SJSA1 (cell line): ENCODE measurements at regions not wholly inside any gene's neighbourhood (a gene's known extent, or its start where the extent isn't known, plus 50 kb on each side); places are given as distances from the start of the nearest gene placed in this dataset.

ENCODE experiments used
- DNase-seq, 2 experiments: peaks; one replicate each; pipeline ENCODE4 v3.0.0-alpha.2; 2015 to 2020; ENCODE audit warnings: low spot score in 2 of 2, low read depth in 1 of 2
- H3K27ac ChIP-seq: fragments of 250-450 bp; sonication (Bioruptor Pico); 2 replicates; pipeline ENCODE4 v1.5.1; 2020; ENCODE audit warnings: mild to moderate bottlenecking, moderate library complexity
- H3K27me3 ChIP-seq: fragments of 250-450 bp; sonication (Bioruptor Pico); replicated peaks from 2 replicates; pipeline ENCODE4 v1.5.1; 2020; ENCODE audit warnings: mild to moderate bottlenecking, moderate library complexity
- H3K36me3 ChIP-seq: fragments of 250-450 bp; sonication (Bioruptor Pico); 2 replicates; pipeline ENCODE4 v1.5.1; 2020; ENCODE audit warnings: mild to moderate bottlenecking
- H3K4me1 ChIP-seq: fragments of 250-450 bp; sonication (Bioruptor Pico); replicated peaks from 2 replicates; pipeline ENCODE4 v1.6.1; 2021; ENCODE audit warnings: mild to moderate bottlenecking
- H3K4me3 ChIP-seq: fragments of 250-450 bp; sonication (Bioruptor Pico); 2 replicates; pipeline ENCODE4 v1.5.1; 2020; ENCODE audit warnings: mild to moderate bottlenecking
- H3K9me3 ChIP-seq: fragments of 250-450 bp; sonication (Bioruptor Pico); replicated peaks from 2 replicates; pipeline ENCODE4 v1.5.1; 2020; ENCODE audit warnings: mild to moderate bottlenecking

DNA sequence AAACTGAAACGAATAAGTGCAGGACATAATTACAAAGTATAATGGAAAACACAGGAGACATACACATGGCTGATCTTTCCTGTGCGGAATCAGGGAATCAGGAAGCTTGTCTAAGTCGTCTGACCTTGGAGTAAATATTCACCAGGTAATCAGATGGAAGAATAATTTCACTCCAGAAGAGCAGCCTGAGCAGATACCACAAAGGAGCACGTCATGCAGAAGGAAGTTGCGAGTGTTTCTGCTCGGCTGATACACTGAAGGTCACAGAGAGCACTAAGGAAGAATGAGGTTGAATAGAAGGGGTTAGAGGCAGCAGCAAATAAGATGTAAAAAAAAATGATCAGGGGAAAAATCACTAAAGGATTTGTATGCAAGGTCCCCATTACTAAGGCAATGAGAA is 122.3 kb upstream of the GPC6 start:
- no peak for DNase-seq
- Histone ChIP-seq H3K4me1 (no peaks in the 10 kb centered on the region), H3K4me3 (no peak overlapping the region), H3K27me3 (peaks cover 5% of the 10 kb centered on the region; the same call in 1 of the 2 replicates), H3K36me3 (no peaks in the 10 kb centered on the region), H3K9me3 (no peaks in the 10 kb centered on the region), H3K27ac (no peak overlapping the region)

DNA sequence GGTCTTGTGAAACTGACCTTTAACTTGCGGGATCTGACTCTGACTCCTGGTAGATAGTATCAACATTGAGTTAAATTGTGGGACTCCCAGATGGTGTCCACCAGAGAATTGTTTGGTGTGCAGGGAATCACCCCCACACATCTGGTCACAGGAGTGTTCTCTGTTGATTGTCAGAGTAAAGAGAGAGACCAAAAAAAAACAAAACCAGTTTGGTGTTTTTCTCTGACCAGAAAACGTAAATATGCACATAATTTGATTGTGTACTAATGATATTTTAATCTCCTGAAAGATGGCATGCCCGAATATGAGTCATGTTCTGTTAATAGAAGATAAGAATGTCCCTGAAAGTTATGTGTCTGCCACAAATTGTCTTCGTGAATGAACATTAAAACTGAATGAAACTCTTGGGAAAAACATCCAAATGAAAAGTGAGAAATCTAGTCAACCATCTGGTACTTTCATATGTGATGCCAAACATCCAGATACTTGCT is 118.5 kb upstream of the GPC6 start:
- Histone ChIP-seq H3K36me3 (no peaks in the 10 kb centered on the region), H3K27ac (no peak overlapping the region), H3K9me3 (no peaks in the 10 kb centered on the region), H3K4me1 (no peaks in the 10 kb centered on the region), H3K27me3 (peaks cover 11% of the 10 kb centered on the region; the same call in 1 of the 2 replicates), H3K4me3 (no peak overlapping the region)
- DNase-seq = no peak

DNA sequence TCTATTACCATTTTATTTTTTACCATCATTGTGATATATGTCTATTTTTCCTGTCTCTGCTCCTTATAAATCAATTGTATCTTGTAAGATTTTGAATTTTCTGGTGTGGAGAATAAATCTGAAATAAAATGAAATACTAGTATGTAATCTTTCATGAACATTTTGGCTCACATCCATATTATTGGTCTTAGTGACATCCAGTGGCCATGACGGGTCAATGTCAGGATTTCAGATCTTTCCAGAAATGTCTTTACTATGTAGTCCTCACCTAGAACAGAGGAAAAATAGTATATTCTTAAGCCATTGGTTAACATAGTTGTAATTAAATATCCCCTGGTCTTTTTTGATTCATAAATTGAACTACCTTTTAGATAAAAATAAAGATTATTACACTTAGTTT is 109.8 kb upstream of the GPC6 start:
- no peak for DNase-seq
- Histone ChIP-seq H3K9me3 (no peaks in the 10 kb centered on the region), H3K4me1 (no peaks in the 10 kb centered on the region), H3K27ac (no peak overlapping the region), H3K27me3 (peaks cover 23% of the 10 kb centered on the region; the same call in 1 of the 2 replicates), H3K36me3 (no peaks in the 10 kb centered on the region), H3K4me3 (no peak overlapping the region)

DNA sequence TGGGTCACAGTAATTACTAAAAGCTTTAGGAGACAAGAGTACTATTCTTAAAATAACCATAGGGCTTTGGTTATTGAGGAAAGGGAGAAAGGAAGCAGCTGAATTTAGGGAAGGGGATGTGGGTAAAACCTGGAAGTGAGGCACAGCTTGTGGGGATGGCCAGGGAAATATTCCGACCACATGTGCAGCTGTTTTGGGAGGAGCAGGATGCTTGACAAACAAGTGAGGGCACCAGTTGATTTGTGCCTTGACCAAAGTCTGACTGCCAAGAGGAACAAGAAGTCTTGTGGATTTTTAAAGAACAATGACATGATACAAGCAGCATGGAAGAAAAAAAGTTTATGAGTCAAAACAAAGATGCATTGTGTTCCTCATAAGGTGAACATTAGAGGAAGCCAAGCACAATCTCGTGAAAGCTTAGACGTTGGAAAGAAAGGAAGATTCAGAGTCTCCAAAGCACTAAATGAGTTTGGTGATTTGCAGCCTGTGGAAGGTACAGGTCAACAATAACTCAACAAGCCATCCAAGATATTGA is 108.5 kb upstream of the GPC6 start:
- H3K27me3 ChIP-seq = peaks cover 23% of the 10 kb centered on the region; the same call in 1 of the 2 replicates
- no peak overlapping the region for H3K27ac ChIP-seq
- DNase-seq = no peak
- H3K36me3 ChIP-seq = no peaks in the 10 kb centered on the region
- H3K9me3 ChIP-seq = no peaks in the 10 kb centered on the region
- no peaks in the 10 kb centered on the region for H3K4me1 ChIP-seq
- no peak overlapping the region for H3K4me3 ChIP-seq

DNA sequence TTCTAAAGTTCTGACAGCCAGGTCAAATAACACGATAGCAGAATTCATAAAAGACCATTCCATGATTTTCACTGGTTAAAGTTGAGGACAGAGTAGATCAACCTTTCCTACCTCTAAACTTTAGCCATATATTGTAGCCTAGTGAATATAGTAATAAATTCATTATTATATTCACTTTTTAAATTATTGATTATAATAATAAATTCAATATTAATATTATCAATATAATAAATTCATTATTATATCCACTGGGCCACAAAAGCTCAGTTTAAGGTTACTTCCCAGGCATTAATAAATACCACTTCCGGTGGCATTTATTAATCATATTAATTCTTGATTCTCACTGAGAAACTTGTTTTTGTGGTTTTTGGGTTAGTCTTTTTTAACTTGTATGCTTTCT is 85.7 kb upstream of the GPC6 start:
- no peaks in the 10 kb centered on the region for H3K4me1 ChIP-seq
- DNase-seq = no peak
- no peaks in the 10 kb centered on the region; the same call in 1 of the 2 replicates for H3K27me3 ChIP-seq
- H3K9me3 ChIP-seq = no peaks in the 10 kb centered on the region
- no peaks in the 10 kb centered on the region for H3K36me3 ChIP-seq
- no peak overlapping the region for H3K27ac ChIP-seq
- no peak overlapping the region for H3K4me3 ChIP-seq

DNA sequence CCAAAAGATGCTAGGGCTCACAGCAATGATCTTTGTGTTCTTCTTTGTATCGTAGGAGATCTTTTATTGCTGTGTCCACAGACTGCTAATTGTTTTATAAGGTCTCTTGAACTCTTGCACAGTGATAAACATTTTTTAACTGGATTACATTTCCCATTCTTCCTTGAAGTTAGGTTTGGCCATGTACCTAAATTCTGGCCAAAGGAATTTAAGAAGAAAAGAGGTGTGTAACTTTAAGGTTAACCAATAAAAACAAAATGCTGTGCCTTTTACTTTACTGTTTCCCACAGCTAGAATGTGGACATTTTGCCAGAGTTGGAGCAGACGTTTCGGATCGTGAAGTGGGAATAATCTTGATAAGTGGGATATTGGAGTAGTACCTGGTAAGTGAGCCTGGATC is 82.6 kb upstream of the GPC6 start:
- H3K4me3 ChIP-seq = no peak overlapping the region
- no peaks in the 10 kb centered on the region for H3K36me3 ChIP-seq
- no peak for DNase-seq
- H3K27me3 ChIP-seq = no peaks in the 10 kb centered on the region; the same call in 1 of the 2 replicates
- no peaks in the 10 kb centered on the region; the same call in 1 of the 2 replicates for H3K9me3 ChIP-seq
- no peaks in the 10 kb centered on the region for H3K4me1 ChIP-seq
- no peak overlapping the region for H3K27ac ChIP-seq

DNA sequence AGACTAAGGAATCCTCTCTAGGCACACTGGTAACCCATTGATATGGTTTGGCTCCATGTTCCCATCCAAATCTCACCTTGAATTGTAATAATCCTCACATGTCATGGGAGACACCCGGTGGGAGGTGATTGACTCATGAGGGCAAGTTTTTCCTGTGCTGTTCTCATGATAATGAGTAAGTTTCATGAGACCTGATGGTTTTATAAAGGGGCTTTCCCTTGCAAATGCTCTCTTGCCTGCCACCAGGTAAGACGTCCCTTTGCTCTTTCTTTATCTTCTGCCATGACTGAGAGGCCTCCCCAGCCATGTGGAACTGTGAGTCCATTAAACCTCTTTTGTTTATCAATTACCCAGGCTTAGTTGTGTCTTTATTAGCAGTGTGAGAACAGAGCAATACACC is 81.4 kb upstream of the GPC6 start:
- no peaks in the 10 kb centered on the region; the same call in 1 of the 2 replicates for H3K27me3 ChIP-seq
- DNase-seq = no peak
- H3K36me3 ChIP-seq = no peaks in the 10 kb centered on the region

DNA sequence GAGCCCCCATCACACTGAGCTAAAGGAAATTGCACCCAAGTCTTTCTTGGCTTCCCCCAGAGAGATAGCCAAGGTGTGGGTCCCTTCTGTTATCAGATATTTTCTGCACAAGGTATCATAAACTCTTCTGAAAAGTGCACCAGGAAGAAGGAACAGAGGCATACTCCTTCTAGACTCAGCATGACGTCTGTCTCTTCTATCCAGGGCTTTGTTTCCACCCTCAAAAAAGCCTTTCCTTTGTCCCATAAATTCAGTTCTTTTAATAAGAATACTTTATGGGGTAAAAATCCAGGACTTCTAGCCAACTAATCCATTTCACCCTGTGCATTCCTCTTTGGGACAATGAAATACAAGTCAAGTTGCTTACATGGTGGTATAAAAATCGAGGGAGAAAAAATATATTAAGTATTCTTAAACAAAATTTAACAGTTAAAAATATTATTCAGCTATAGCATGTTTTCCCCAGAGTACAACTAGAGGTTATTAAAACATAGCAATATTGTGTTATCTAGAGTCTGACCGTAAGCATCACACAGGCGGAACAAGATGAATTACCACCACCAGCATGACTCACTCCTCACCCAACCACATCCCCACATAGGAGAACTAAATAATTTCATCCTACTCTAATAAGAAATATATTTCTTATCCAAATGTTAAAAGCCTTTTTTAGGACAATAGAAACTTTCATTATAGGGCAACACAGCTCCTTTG is 79.9 kb upstream of the GPC6 start:
- Histone ChIP-seq H3K27ac (no peak overlapping the region), H3K4me1 (no peaks in the 10 kb centered on the region), H3K36me3 (no peaks in the 10 kb centered on the region), H3K9me3 (no peaks in the 10 kb centered on the region; the same call in 1 of the 2 replicates), H3K4me3 (no peak overlapping the region), H3K27me3 (no peaks in the 10 kb centered on the region; the same call in 1 of the 2 replicates)
- no peak for DNase-seq

More for the DNA sequence above, 81.4 kb upstream of the GPC6 start:
- Histone ChIP-seq H3K4me1 (no peaks in the 10 kb centered on the region), H3K9me3 (no peaks in the 10 kb centered on the region; the same call in 1 of the 2 replicates), H3K27ac (no peak overlapping the region), H3K4me3 (no peak overlapping the region)

DNA sequence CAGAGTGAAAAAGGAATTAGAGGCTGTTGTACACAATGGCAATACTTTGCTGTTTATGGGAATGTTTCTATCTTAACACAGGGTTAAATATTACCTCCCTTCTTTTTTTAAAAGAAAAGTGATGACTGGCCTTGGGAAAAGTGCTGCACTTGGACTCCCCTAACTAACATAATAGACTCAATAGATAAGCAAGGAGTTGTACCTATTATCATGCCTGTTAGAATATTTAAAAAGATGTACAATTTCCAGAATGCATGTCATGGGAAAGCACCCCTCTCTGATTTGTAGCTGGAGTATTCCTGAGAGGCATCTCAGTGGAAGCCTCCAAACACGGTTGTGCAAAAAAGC is 79.3 kb upstream of the GPC6 start:
- DNase-seq = no peak
- no peak overlapping the region for H3K4me3 ChIP-seq

DNA sequence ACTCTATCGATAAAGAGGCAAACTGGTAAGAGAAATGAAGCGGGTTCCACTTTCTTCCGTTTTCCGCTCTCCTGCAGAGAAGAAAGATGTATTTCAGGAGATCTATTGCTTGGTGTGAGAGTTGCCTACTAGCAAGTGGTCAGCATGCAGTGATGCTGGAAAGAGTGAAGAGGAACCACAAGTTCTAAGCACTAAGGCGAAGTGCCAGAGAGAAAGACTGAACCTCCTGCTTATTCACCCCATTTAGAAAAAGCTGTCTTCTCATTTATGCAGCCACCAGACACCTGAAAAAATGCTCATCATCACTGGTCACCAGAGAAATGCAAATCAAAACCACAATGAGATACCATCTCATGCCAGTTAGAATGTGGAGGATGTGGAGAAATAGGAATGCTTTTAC is 78.7 kb upstream of the GPC6 start:
- H3K27me3 ChIP-seq = no peaks in the 10 kb centered on the region; the same call in 1 of the 2 replicates
- H3K4me3 ChIP-seq = no peak overlapping the region
- no peak overlapping the region for H3K27ac ChIP-seq
- H3K36me3 ChIP-seq = no peaks in the 10 kb centered on the region
- H3K4me1 ChIP-seq = no peaks in the 10 kb centered on the region
- no peaks in the 10 kb centered on the region; the same call in 1 of the 2 replicates for H3K9me3 ChIP-seq
- DNase-seq = no peak

More for the DNA sequence above, 79.3 kb upstream of the GPC6 start:
- Histone ChIP-seq H3K36me3 (no peaks in the 10 kb centered on the region), H3K4me1 (no peaks in the 10 kb centered on the region), H3K9me3 (no peaks in the 10 kb centered on the region; the same call in 1 of the 2 replicates), H3K27ac (no peak overlapping the region), H3K27me3 (no peaks in the 10 kb centered on the region; the same call in 1 of the 2 replicates)

DNA sequence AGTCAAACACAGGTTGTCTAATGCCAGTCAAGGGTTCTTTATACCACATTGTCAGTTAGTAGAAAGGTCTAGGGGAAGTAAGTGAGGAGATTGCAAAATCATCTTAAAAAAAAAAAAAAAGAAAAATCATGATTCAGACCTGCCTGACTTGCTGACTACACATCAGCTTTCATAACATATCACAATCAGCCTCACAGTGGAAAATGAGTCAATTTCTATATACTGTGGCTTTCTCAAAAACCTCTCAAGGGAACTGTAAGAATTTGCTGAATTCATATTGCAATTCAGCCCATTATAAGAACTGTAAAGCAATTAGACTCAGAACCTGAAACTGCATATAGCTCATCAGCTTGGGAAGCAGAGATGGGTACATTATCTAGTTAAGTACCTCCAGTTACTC is 75.3 kb upstream of the GPC6 start:
- DNase-seq = no peak
- Histone ChIP-seq H3K27ac (no peak overlapping the region), H3K4me1 (no peaks in the 10 kb centered on the region), H3K36me3 (no peaks in the 10 kb centered on the region), H3K9me3 (no peaks in the 10 kb centered on the region; the same call in 1 of the 2 replicates), H3K27me3 (0 out of 2 replicates have a peak, but pooled peaks cover 5% of the 10 kb centered on the region), H3K4me3 (no peak overlapping the region)

DNA sequence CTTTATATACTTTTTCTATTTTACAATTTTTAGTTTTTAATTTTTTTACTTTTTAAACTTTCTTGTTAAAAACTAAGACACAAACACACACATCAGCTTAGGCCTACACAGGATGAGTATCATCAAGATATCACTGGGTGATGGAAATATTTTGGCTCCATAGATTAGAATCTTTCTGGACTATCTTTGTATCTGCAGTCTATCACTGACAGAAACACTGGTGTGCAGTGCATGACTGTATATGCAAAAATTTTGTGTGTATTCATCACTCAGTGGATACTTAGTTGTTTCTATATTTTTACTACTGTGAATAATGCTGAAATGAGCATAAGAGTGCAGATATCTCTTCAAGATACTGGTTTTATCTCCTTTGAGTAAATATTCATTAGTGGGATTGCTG is 68.0 kb upstream of the GPC6 start:
- H3K27ac ChIP-seq = no peak overlapping the region

DNA sequence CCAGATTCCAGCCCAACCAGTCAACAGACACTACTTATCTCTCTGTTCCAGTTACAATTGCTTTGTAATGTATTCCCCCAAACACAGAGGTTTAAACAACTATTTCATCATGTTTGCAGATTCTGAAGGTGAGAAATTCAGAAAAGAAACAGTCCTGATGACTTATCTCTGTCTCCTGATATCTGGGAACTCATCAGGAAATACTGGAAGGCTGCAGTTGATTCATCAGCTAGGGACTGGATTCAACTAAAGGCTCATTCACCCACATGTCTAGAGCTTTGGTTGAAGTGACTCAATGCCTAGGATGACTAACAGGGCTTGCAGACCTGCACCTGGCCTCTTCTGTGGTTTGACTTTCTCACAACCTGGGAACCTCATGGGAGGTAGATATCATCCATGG is 56.6 kb upstream of the GPC6 start:
- H3K27ac ChIP-seq = no peak overlapping the region
- H3K4me3 ChIP-seq = no peak overlapping the region
- H3K4me1 ChIP-seq = no peaks in the 10 kb centered on the region
- H3K36me3 ChIP-seq = no peaks in the 10 kb centered on the region
- DNase-seq = no peak
- H3K27me3 ChIP-seq = 0 out of 2 replicates have a peak, but pooled peaks cover under 1% of the 10 kb centered on the region
- H3K9me3 ChIP-seq = no peaks in the 10 kb centered on the region

More for the DNA sequence above, 68.0 kb upstream of the GPC6 start:
- Histone ChIP-seq H3K4me3 (no peak overlapping the region), H3K4me1 (no peaks in the 10 kb centered on the region), H3K9me3 (no peaks in the 10 kb centered on the region), H3K36me3 (no peaks in the 10 kb centered on the region), H3K27me3 (0 out of 2 replicates have a peak, but pooled peaks cover 5% of the 10 kb centered on the region)
- no peak for DNase-seq

DNA sequence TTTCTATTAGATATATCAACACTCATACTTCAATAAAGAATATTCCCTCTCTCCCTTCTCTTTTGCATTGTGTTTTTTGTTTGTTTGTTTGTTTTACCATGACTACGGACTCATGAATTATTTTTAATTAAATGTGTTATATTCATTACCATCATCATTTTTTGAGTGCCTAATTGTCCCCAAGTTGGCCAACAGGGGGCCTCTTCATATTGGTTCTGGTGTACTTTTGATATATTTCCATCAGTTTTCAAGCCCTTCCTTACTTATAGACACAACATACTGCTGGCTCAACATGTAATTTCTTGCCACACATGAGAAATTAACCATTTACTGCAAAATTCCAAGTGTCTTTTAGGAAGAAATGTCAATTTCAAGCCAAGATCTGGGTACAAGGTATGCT is 54.5 kb upstream of the GPC6 start:
- no peaks in the 10 kb centered on the region for H3K9me3 ChIP-seq
- H3K27me3 ChIP-seq = no peaks in the 10 kb centered on the region

More for the DNA sequence above, 54.5 kb upstream of the GPC6 start:
- Histone ChIP-seq H3K4me3 (no peak overlapping the region), H3K36me3 (no peaks in the 10 kb centered on the region), H3K27ac (no peak overlapping the region), H3K4me1 (no peaks in the 10 kb centered on the region)
- no peak for DNase-seq
